DMS53 treated with DMSO at 0.1 percent for 48 hours (cell line): ENCODE measurements at regions not wholly inside any gene's neighbourhood (a gene's known extent, or its start where the extent isn't known, plus 50 kb on each side); places are given as distances from the start of the nearest gene placed in this dataset.
"Not testable (repeated sequence)": the region's sequence is repeated elsewhere in the genome, so short reads cannot be mapped to it uniquely, and the experiment has no call there.

Experiments used
- DNase-seq: peaks from one replicate; lab custom pipeline; 2025; ENCODE audit not compliant: unreplicated experiment; lab: John Stamatoyannopoulos, UW

- not testable (repeated sequence) for DNase-seq
Observed at GRCh38 chr1:149274493-149274892, 171.1 kb upstream of the NBPF9 start.

GRCh38 chr1:149275802-149276201, 172.5 kb upstream of the NBPF9 start:
- not testable (repeated sequence) for DNase-seq

- DNase-seq = not testable (repeated sequence)
Observed at GRCh38 chr1:149276496-149276895, 173.1 kb upstream of the NBPF9 start.

GRCh38 chr1:149278156-149278555, 174.8 kb upstream of the NBPF9 start:
- DNase-seq = not testable (repeated sequence)

GRCh38 chr1:149279015-149279414, 175.7 kb upstream of the NBPF9 start:
- DNase-seq = not testable (repeated sequence)

GRCh38 chr1:149279512-149279911, 176.2 kb upstream of the NBPF9 start:
- not testable (repeated sequence) for DNase-seq

- not testable (repeated sequence) for DNase-seq
Observed at GRCh38 chr1:149284773-149285172, 181.4 kb upstream of the NBPF9 start.

- not testable (repeated sequence) for DNase-seq
Observed at GRCh38 chr1:149285205-149285604, 181.9 kb upstream of the NBPF9 start.

GRCh38 chr1:149285638-149286037, 182.3 kb upstream of the NBPF9 start:
- not testable (repeated sequence) for DNase-seq

GRCh38 chr1:149288580-149288979, 185.2 kb upstream of the NBPF9 start:
- DNase-seq = not testable (repeated sequence)

GRCh38 chr1:149300478-149301218, 174.2 kb upstream of the NBPF19 start:
- DNase-seq = not testable (repeated sequence)

GRCh38 chr1:149301282-149301681, 173.6 kb upstream of the NBPF19 start:
- not testable (repeated sequence) for DNase-seq

GRCh38 chr1:149304796-149305195, 170.0 kb upstream of the NBPF19 start:
- DNase-seq = not testable (repeated sequence)

GRCh38 chr1:149307640-149308039, 167.2 kb upstream of the NBPF19 start:
- not testable (repeated sequence) for DNase-seq

- not testable (repeated sequence) for DNase-seq
Observed at GRCh38 chr1:149314921-149315320, 159.9 kb upstream of the NBPF19 start.

- DNase-seq = not testable (repeated sequence)
Observed at GRCh38 chr1:149320971-149321731, 153.7 kb upstream of the NBPF19 start.

GRCh38 chr1:149321732-149322016, 153.2 kb upstream of the NBPF19 start:
- DNase-seq = not testable (repeated sequence)

GRCh38 chr1:149330081-149330335, 144.8 kb upstream of the NBPF19 start:
- DNase-seq = not testable (repeated sequence)

GRCh38 chr1:149336082-149336481, 138.8 kb upstream of the NBPF19 start:
- DNase-seq = not testable (repeated sequence)

- not testable (repeated sequence) for DNase-seq
Observed at GRCh38 chr1:149338221-149338691, 136.6 kb upstream of the NBPF19 start.

GRCh38 chr1:149338698-149339097, 136.1 kb upstream of the NBPF19 start:
- not testable (repeated sequence) for DNase-seq

GRCh38 chr1:149349448-149349847, 125.4 kb upstream of the NBPF19 start:
- not testable (repeated sequence) for DNase-seq
